ENCODE measurements at regions not wholly inside any gene's neighbourhood (a gene's known extent, or its start where the extent isn't known, plus 50 kb on each side); places are given as distances from the start of the nearest gene placed in this dataset.

DNA sequence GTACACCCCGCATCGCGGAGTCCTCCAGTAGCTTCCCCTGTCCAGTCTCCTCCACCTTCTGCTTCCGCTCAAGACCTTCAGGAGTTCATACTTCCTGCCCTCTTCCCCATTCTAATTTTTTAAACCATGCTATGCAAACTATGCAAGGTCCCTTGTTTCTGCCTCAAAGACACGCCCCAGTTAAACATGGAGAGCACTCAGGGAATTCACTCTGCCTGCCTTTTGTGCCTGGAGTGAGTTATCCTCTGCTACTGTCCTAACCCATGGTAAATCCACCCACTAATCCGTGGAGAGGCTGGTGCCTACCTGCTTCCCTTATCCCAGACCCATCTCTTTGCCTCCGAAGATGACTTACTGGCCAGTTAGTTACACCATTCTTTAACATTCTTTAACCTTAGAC, 473.7 kb upstream of the JARID2 start (continued):
- TF ChIP-seq ZNF331 (CRISPR knock-in tag; IDR thresholded peaks at IDR 0.05; ENCODE audit: low read depth), result no peak
- no peak for TF ChIP-seq POLR2AphosphoS5 (IDR thresholded peaks at IDR 0.05; ENCODE audit: low read depth)
- no peak for TF ChIP-seq STAT1 (IDR thresholded peaks at IDR 0.05; ENCODE audit: unreplicated experiment)
- no peak for TF ChIP-seq ZNF114 (CRISPR knock-in tag; IDR thresholded peaks at IDR 0.05)

GRCh38 chr6:14775528-14775927, 470.3 kb upstream of the JARID2 start:
- H3K27me3 ChIP-seq (ENCODE audit: insufficient read depth), result no peaks in the 10 kb centered on the region
- H3K36me3 Mint-ChIP-seq (ENCODE audit: low read depth), result no peaks in the 10 kb centered on the region
- H3K4me1 ChIP-seq (ENCODE audit: insufficient read depth), result peaks cover 26% of the 10 kb centered on the region
- H3K4me1 Mint-ChIP-seq, result peaks cover 30% of the 10 kb centered on the region
- ATAC-seq, result no peak
- no peak overlapping the region for H3K4me3 Mint-ChIP-seq
- H3K27ac ChIP-seq (ENCODE audit: low read depth), result no peak overlapping the region
- H3K27ac Mint-ChIP-seq, result no peak overlapping the region
- peaks cover 6% of the 10 kb centered on the region; the same call in 1 of the 2 replicates for H3K79me2 ChIP-seq (replicated peaks; ENCODE audit: insufficient read depth)
- no peaks in the 10 kb centered on the region; the same call in 1 of the 2 replicates for H3F3A ChIP-seq (replicated peaks; ENCODE audit: low read depth)
- TF ChIP-seq EZH2 (IDR thresholded peaks at IDR 0.05; ENCODE audit: low read depth, unreplicated experiment), result no peak
- no peak for TF ChIP-seq CREB1 (CRISPR knock-in tag; IDR thresholded peaks at IDR 0.05; ENCODE audit: low read depth)
- no peak for TF ChIP-seq STAT1 (IDR thresholded peaks at IDR 0.05; ENCODE audit: unreplicated experiment)
- no peak for TF ChIP-seq ZNF114 (CRISPR knock-in tag; IDR thresholded peaks at IDR 0.05)
- peaks cover 3% of the 10 kb centered on the region for H3K27me3 Mint-ChIP-seq (ENCODE audit: insufficient read depth, low read depth, poor library complexity)
- no peak for DNase-seq (ENCODE audit: low spot score)
- no peak overlapping the region for H2AFZ ChIP-seq
- no peaks in the 10 kb centered on the region for H3K36me3 ChIP-seq (ENCODE audit: insufficient read depth)
- no peaks in the 10 kb centered on the region for H4K20me1 ChIP-seq (replicated peaks; ENCODE audit: insufficient read depth)
- H3K4me2 ChIP-seq, result no peak overlapping the region
- no peaks in the 10 kb centered on the region for H3K9me3 Mint-ChIP-seq
- 0 out of 2 replicates have a peak, but pooled peaks cover under 1% of the 10 kb centered on the region for H3K9me2 ChIP-seq (ENCODE audit: insufficient read depth)
- H3K4me3 ChIP-seq, result no peak overlapping the region

DNA sequence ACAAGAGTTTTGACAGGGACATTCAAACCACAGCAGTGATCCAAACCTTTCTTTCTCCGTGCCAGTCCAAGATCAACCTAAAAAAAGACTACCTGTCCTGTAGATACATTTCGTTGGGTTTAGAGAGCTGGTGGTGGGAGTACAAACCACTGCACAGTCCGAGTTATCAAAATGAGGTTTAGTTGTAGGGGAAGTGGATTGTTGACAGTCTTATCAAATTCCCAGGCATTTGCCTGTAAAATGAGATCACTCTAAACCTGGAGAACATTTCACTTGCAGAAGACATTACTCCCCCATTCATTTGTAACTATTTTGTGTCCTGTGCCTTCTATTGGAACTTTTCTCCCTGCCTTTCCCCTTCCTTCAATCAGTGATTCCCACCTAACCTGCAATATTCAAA, 469.6 kb upstream of the JARID2 start:
- no peaks in the 10 kb centered on the region for H4K20me1 ChIP-seq (replicated peaks; ENCODE audit: insufficient read depth)
- no peaks in the 10 kb centered on the region; the same call in 1 of the 2 replicates for H3F3A ChIP-seq (replicated peaks; ENCODE audit: low read depth)
- no peak overlapping the region; the same call in 1 of the 2 replicates for H3K27ac ChIP-seq (ENCODE audit: low read depth)
- H3K9me2 ChIP-seq (ENCODE audit: insufficient read depth), result no peaks in the 10 kb centered on the region
- peaks cover 23% of the 10 kb centered on the region for H3K4me1 ChIP-seq (ENCODE audit: insufficient read depth)
- DNase-seq (ENCODE audit: low spot score) (no peak), ATAC-seq (no peak)
- H3K4me1 Mint-ChIP-seq, result peaks cover 34% of the 10 kb centered on the region
- no peaks in the 10 kb centered on the region for H3K9me3 Mint-ChIP-seq
- H3K4me3 ChIP-seq, result no peak overlapping the region
- peaks cover 2% of the 10 kb centered on the region for H3K27me3 Mint-ChIP-seq (ENCODE audit: insufficient read depth, low read depth, poor library complexity)
- H3K36me3 ChIP-seq (ENCODE audit: insufficient read depth), result no peaks in the 10 kb centered on the region
- H3K4me3 Mint-ChIP-seq, result no peak overlapping the region
- H3K27ac Mint-ChIP-seq, result no peak overlapping the region
- H3K27me3 ChIP-seq (ENCODE audit: insufficient read depth), result no peaks in the 10 kb centered on the region
- no peak overlapping the region for H3K4me2 ChIP-seq
- H3K79me2 ChIP-seq (replicated peaks; ENCODE audit: insufficient read depth), result peaks cover 7% of the 10 kb centered on the region; the same call in 1 of the 2 replicates
- H2AFZ ChIP-seq, result no peak overlapping the region
- no peaks in the 10 kb centered on the region for H3K36me3 Mint-ChIP-seq (ENCODE audit: low read depth)
- TF ChIP-seq, protein P1, sequence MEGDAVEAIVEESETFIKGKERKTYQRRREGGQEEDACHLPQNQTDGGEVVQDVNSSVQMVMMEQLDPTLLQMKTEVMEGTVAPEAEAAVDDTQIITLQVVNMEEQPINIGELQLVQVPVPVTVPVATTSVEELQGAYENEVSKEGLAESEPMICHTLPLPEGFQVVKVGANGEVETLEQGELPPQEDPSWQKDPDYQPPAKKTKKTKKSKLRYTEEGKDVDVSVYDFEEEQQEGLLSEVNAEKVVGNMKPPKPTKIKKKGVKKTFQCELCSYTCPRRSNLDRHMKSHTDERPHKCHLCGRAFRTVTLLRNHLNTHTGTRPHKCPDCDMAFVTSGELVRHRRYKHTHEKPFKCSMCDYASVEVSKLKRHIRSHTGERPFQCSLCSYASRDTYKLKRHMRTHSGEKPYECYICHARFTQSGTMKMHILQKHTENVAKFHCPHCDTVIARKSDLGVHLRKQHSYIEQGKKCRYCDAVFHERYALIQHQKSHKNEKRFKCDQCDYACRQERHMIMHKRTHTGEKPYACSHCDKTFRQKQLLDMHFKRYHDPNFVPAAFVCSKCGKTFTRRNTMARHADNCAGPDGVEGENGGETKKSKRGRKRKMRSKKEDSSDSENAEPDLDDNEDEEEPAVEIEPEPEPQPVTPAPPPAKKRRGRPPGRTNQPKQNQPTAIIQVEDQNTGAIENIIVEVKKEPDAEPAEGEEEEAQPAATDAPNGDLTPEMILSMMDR (conservative IDR thresholded peaks at IDR 0.05; ENCODE audit: low read depth in 2 of 2), result no peak
- no peak for TF ChIP-seq STAT1 (IDR thresholded peaks at IDR 0.05; ENCODE audit: unreplicated experiment)
- TF ChIP-seq CREB1 (CRISPR knock-in tag; IDR thresholded peaks at IDR 0.05; ENCODE audit: low read depth), result no peak
- no peak for TF ChIP-seq ZNF114 (CRISPR knock-in tag; IDR thresholded peaks at IDR 0.05)
- no peak for TF ChIP-seq EZH2phosphoT487 (IDR thresholded peaks at IDR 0.05; ENCODE audit: unreplicated experiment)
- TF ChIP-seq JUNB (IDR thresholded peaks at IDR 0.05; ENCODE audit: unreplicated experiment), result no peak
- TF ChIP-seq ETS1 (IDR thresholded peaks at IDR 0.05), result no peak
- TF ChIP-seq, protein P2, sequence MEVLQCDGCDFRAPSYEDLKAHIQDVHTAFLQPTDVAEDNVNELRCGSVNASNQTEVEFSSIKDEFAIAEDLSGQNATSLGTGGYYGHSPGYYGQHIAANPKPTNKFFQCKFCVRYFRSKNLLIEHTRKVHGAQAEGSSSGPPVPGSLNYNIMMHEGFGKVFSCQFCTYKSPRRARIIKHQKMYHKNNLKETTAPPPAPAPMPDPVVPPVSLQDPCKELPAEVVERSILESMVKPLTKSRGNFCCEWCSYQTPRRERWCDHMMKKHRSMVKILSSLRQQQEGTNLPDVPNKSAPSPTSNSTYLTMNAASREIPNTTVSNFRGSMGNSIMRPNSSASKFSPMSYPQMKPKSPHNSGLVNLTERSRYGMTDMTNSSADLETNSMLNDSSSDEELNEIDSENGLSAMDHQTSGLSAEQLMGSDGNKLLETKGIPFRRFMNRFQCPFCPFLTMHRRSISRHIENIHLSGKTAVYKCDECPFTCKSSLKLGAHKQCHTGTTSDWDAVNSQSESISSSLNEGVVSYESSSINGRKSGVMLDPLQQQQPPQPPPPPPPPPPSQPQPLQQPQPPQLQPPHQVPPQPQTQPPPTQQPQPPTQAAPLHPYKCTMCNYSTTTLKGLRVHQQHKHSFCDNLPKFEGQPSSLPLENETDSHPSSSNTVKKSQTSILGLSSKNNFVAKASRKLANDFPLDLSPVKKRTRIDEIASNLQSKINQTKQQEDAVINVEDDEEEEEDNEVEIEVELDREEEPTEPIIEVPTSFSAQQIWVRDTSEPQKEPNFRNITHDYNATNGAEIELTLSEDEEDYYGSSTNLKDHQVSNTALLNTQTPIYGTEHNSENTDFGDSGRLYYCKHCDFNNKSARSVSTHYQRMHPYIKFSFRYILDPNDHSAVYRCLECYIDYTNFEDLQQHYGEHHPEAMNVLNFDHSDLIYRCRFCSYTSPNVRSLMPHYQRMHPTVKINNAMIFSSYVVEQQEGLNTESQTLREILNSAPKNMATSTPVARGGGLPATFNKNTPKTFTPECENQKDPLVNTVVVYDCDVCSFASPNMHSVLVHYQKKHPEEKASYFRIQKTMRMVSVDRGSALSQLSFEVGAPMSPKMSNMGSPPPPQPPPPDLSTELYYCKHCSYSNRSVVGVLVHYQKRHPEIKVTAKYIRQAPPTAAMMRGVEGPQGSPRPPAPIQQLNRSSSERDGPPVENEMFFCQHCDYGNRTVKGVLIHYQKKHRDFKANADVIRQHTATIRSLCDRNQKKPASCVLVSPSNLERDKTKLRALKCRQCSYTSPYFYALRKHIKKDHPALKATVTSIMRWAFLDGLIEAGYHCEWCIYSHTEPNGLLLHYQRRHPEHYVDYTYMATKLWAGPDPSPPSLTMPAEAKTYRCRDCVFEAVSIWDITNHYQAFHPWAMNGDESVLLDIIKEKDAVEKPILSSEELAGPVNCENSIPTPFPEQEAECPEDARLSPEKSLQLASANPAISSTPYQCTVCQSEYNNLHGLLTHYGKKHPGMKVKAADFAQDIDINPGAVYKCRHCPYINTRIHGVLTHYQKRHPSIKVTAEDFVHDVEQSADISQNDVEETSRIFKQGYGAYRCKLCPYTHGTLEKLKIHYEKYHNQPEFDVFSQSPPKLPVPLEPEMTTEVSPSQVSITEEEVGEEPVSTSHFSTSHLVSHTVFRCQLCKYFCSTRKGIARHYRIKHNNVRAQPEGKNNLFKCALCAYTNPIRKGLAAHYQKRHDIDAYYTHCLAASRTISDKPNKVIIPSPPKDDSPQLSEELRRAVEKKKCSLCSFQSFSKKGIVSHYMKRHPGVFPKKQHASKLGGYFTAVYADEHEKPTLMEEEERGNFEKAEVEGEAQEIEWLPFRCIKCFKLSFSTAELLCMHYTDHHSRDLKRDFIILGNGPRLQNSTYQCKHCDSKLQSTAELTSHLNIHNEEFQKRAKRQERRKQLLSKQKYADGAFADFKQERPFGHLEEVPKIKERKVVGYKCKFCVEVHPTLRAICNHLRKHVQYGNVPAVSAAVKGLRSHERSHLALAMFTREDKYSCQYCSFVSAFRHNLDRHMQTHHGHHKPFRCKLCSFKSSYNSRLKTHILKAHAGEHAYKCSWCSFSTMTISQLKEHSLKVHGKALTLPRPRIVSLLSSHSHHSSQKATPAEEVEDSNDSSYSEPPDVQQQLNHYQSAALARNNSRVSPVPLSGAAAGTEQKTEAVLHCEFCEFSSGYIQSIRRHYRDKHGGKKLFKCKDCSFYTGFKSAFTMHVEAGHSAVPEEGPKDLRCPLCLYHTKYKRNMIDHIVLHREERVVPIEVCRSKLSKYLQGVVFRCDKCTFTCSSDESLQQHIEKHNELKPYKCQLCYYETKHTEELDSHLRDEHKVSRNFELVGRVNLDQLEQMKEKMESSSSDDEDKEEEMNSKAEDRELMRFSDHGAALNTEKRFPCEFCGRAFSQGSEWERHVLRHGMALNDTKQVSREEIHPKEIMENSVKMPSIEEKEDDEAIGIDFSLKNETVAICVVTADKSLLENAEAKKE (CRISPR knock-in tag; IDR thresholded peaks at IDR 0.05), result no peak
- no peak for TF ChIP-seq ZNF331 (CRISPR knock-in tag; IDR thresholded peaks at IDR 0.05; ENCODE audit: low read depth)
- no peak for TF ChIP-seq EZH2 (IDR thresholded peaks at IDR 0.05; ENCODE audit: low read depth, unreplicated experiment)
